PC-9 (cell line): ENCODE measurements at regions not wholly inside any gene's neighbourhood (a gene's known extent, or its start where the extent isn't known, plus 50 kb on each side); places are given as distances from the start of the nearest gene placed in this dataset.

Experiments
- BruUV-seq: library from RNA; stranded (reverse); fragments of 400-500 nt; replicated peaks from 2 replicates; lab custom pipeline; 2021; lab: Mats Ljungman, UMichigan
- CTCF ChIA-PET: fragments of 300-600 bp; sonication (Branson Sonifier 250); formaldehyde crosslinking; loops from one replicate; lab custom pipeline; 2022; ENCODE audit warnings: antibody characterized with exemption; lab: Charles Lee
- POLR2A ChIA-PET: fragments of 300-600 bp; sonication (Branson Sonifier 250); formaldehyde crosslinking; loops from one replicate; lab custom pipeline; 2022; ENCODE audit warnings: antibody characterized with exemption; ENCODE audit not compliant: unreplicated experiment; lab: Charles Lee
- DNase-seq, 2 experiments: peaks; one replicate each; pipeline versions ENCODE4 v3.0.0 to v3.0.0-alpha.2; 2015 to 2022; ENCODE audit warnings: mixed read lengths in 1 of 2
- H2AFZ ChIP-seq: fragments of 200-600 bp; sonication (generic); 2 replicates; pipeline ENCODE4 v1.8.1; 2017; ENCODE audit warnings: antibody characterized with exemption
- H3F3A ChIP-seq: fragments of 200-600 bp; sonication (generic); 2 replicates; pipeline ENCODE4 v1.8.1; 2017; ENCODE audit warnings: antibody characterized with exemption, mild to moderate bottlenecking, low read depth; ENCODE audit not compliant: insufficient read depth
- H3K27ac ChIP-seq: fragments of 200-600 bp; sonication (generic); 2 replicates; pipeline ENCODE4 v1.6.1; 2016; ENCODE audit warnings: mixed run types
- H3K27me3 ChIP-seq: fragments of 200-600 bp; sonication (generic); 2 replicates; pipeline ENCODE4 v1.6.1; 2016; ENCODE audit warnings: low read depth, mixed run types; ENCODE audit not compliant: insufficient read depth
- H3K36me3 ChIP-seq: fragments of 200-600 bp; sonication (generic); 2 replicates; pipeline ENCODE4 v1.6.1; 2016; ENCODE audit warnings: low read depth, mixed run types
- H3K4me1 ChIP-seq: fragments of 200-600 bp; sonication (generic); replicated peaks from 2 replicates; pipeline ENCODE4 v1.6.1; 2016; ENCODE audit warnings: mixed run types; ENCODE audit not compliant: insufficient read depth
- H3K4me2 ChIP-seq: fragments of 200-600 bp; sonication (generic); 2 replicates; pipeline ENCODE4 v1.6.1; 2017; ENCODE audit warnings: mixed run types
- H3K4me3 ChIP-seq: fragments of 200-600 bp; sonication (generic); 2 replicates; pipeline ENCODE4 v1.6.1; 2016; ENCODE audit warnings: mixed run types
- H3K79me2 ChIP-seq: fragments of 200-600 bp; sonication (generic); 2 replicates; pipeline ENCODE4 v1.6.1; 2017; ENCODE audit warnings: low read depth, mixed run types
- H3K9me2 ChIP-seq: fragments of 200-600 bp; sonication (generic); 2 replicates; pipeline ENCODE4 v1.8.1; 2017; ENCODE audit warnings: mild to moderate bottlenecking; ENCODE audit not compliant: insufficient read depth
- H3K9me3 ChIP-seq: fragments of 200-600 bp; sonication (generic); 2 replicates; pipeline ENCODE4 v1.8.1; 2016; ENCODE audit warnings: low read depth; ENCODE audit not compliant: insufficient read depth
- H4K20me1 ChIP-seq: fragments of 200-600 bp; sonication (generic); 2 replicates; pipeline ENCODE4 v1.8.1; 2017; ENCODE audit not compliant: insufficient read depth
- CTCF ChIP-seq: fragments of 200-600 bp; sonication (generic); conservative IDR thresholded peaks from 2 replicates; pipeline ENCODE4 v1.6.1; 2017; ENCODE audit warnings: mixed run types, antibody characterized with exemption, mild to moderate bottlenecking, moderate library complexity
- EZH2 ChIP-seq: fragments of 200-600 bp; sonication (generic); IDR thresholded peaks from 2 replicates; pipeline ENCODE4 v1.8.0; 2017; ENCODE audit warnings: antibody characterized with exemption, low read depth
- intact Hi-C: fragments of 100-400 bp; cut with micrococcal nuclease; formaldehyde crosslinking; loops from one replicate; pipeline ENCODE4 v1.10.0; 2022; ENCODE audit not compliant: unreplicated experiment

- intact Hi-C loops, result no loop called here
Observed at GRCh38 chr20:60649541-60649940, 602.5 kb upstream of the CDH4 start.

GRCh38 chr20:60650087-60650486 lies 602.0 kb upstream of the CDH4 start:
- ChIA-PET POLR2A (no interaction called here), CTCF (no interaction called here)
- no peaks in the 10 kb centered on the region for H4K20me1 ChIP-seq
- BruUV-seq, result no TSS peak
- no peaks in the 10 kb centered on the region for H3K36me3 ChIP-seq
- TF ChIP-seq CTCF (no peak), EZH2 (no peak)
- H3K4me1 ChIP-seq, result no peaks in the 10 kb centered on the region
- no peak for DNase-seq
- no peaks in the 10 kb centered on the region for H3F3A ChIP-seq
- H3K4me3 ChIP-seq, result no peak overlapping the region
- no peak overlapping the region for H3K27ac ChIP-seq
- H3K9me3 ChIP-seq, result no peaks in the 10 kb centered on the region
- H3K4me2 ChIP-seq, result no peak overlapping the region
- H3K27me3 ChIP-seq, result peaks cover 75% of the 10 kb centered on the region
- no peak overlapping the region for H2AFZ ChIP-seq
- no peaks in the 10 kb centered on the region for H3K79me2 ChIP-seq
- no peaks in the 10 kb centered on the region for H3K9me2 ChIP-seq
- intact Hi-C loops, result no loop called here

More at GRCh38 chr20:60649541-60649940, 602.5 kb upstream of the CDH4 start:
- no peak for DNase-seq
- POLR2A ChIA-PET, result no interaction called here
- H3K27ac ChIP-seq, result no peak overlapping the region
- TF ChIP-seq EZH2, result no peak
- TF ChIP-seq CTCF, result no peak
- no peak overlapping the region for H3K4me2 ChIP-seq
- H2AFZ ChIP-seq, result no peak overlapping the region
- H3F3A ChIP-seq, result no peaks in the 10 kb centered on the region
- peaks cover 79% of the 10 kb centered on the region for H3K27me3 ChIP-seq
- H3K9me3 ChIP-seq, result no peaks in the 10 kb centered on the region
- BruUV-seq, result no TSS peak
- no peaks in the 10 kb centered on the region for H3K9me2 ChIP-seq
- no peak overlapping the region for H3K4me3 ChIP-seq
- CTCF ChIA-PET, result no interaction called here
- no peaks in the 10 kb centered on the region for H4K20me1 ChIP-seq
- no peaks in the 10 kb centered on the region for H3K4me1 ChIP-seq
- no peaks in the 10 kb centered on the region for H3K36me3 ChIP-seq
- no peaks in the 10 kb centered on the region for H3K79me2 ChIP-seq

- ChIA-PET POLR2A (no interaction called here), CTCF (no interaction called here)
- Histone ChIP-seq H3K9me3 (no peaks in the 10 kb centered on the region), H3K27ac (no peak overlapping the region), H3K4me2 (no peak overlapping the region), H3K79me2 (no peaks in the 10 kb centered on the region), H2AFZ (no peak overlapping the region), H3K9me2 (no peaks in the 10 kb centered on the region), H4K20me1 (no peaks in the 10 kb centered on the region), H3K4me1 (no peaks in the 10 kb centered on the region), H3F3A (no peaks in the 10 kb centered on the region), H3K36me3 (no peaks in the 10 kb centered on the region), H3K27me3 (peaks cover 70% of the 10 kb centered on the region), H3K4me3 (no peak overlapping the region)
- intact Hi-C loops, result no loop called here
- DNase-seq, result no peak
- BruUV-seq, result no TSS peak
- TF ChIP-seq CTCF (no peak), EZH2 (no peak)
Observed at GRCh38 chr20:60652046-60652445, 600.0 kb upstream of the CDH4 start.
